Muscle of leg (tissue), 3 donors: ENCODE measurements at regions not wholly inside any gene's neighbourhood (a gene's known extent, or its start where the extent isn't known, plus 50 kb on each side); places are given as distances from the start of the nearest gene placed in this dataset.
A peak's percentile ranks its signal among the peaks of the same experiment; 100 is the strongest.
"Not testable (repeated sequence)": the region's sequence is repeated elsewhere in the genome, so short reads cannot be mapped to it uniquely, and the experiment has no call there.

Source experiments
- DNase-seq: peaks from one replicate; pipeline ENCODE4 v3.0.0; 2013
- H3K27ac ChIP-seq: one replicate; pipeline ENCODE4 v1.5.1; 2013; ENCODE audit warnings: mild to moderate bottlenecking, low read length, control low read depth
- H3K27me3 ChIP-seq: one replicate; pipeline ENCODE4 v1.6.1; 2013; ENCODE audit warnings: low read length; ENCODE audit not compliant: control insufficient read depth, insufficient read depth
- H3K36me3 ChIP-seq: one replicate; pipeline ENCODE4 v1.6.1; 2013; ENCODE audit warnings: low read length; ENCODE audit not compliant: control insufficient read depth, insufficient read depth
- H3K4me1 ChIP-seq: one replicate; pipeline ENCODE4 v1.6.1; 2013; ENCODE audit warnings: low read length; ENCODE audit not compliant: control insufficient read depth, insufficient read depth
- H3K4me3 ChIP-seq: one replicate; pipeline ENCODE4 v1.5.1; 2013; ENCODE audit warnings: low read length, control low read depth
- H3K9me3 ChIP-seq: replicated peaks from 2 replicates; pipeline ENCODE4 v1.6.1; 2013; ENCODE audit warnings: low read depth, low read length; ENCODE audit not compliant: control insufficient read depth
- WGBS: methylation state at CpG from one replicate; pipeline ENCODE4 v1.1.5; 2013; ENCODE audit warnings: missing lambda C conversion rate; ENCODE audit not compliant: insufficient coverage; 5-methylcytosine and 5-hydroxymethylcytosine counted together

GRCh38 chr5:163731256-163731655 lies 225.8 kb downstream of the MAT2B start:
- no peak overlapping the region for H3K4me3 ChIP-seq
- WGBS = 67% methylated on average over 1 of the region's 2 CpGs
- no peak for DNase-seq
- no peak overlapping the region for H3K27ac ChIP-seq
- H3K9me3 ChIP-seq = no peaks in the 10 kb centered on the region
- no peaks in the 10 kb centered on the region for H3K36me3 ChIP-seq
- H3K4me1 ChIP-seq = no peaks in the 10 kb centered on the region
- H3K27me3 ChIP-seq = no peaks in the 10 kb centered on the region

DNA sequence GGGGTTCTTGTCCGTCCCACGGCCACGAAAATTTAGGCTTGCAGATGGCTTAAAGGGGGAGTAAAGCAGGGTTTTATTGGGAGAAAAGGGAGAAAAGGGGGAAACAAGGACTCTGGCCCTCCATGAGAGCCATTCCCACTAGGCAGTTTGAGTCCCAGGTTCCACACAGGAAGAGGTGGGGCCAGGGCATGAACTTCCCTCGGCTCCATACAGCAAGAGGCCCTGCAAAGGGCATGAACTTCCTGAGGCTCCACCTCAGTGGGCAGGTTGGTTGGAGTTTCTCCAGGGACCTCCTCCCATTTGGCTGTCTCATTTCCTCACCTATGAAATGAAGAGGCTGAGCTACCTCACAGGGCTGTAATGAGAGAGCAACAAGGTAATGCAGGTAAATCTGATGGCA lies 229.7 kb downstream of the MAT2B start:
- Histone ChIP-seq H3K4me3 (no peak overlapping the region), H3K9me3 (no peaks in the 10 kb centered on the region), H3K27me3 (no peaks in the 10 kb centered on the region), H3K36me3 (no peaks in the 10 kb centered on the region), H3K4me1 (no peaks in the 10 kb centered on the region), H3K27ac (no peak overlapping the region)
- WGBS = 45% methylated on average over 2 of the region's 4 CpGs
- no peak for DNase-seq

- Histone ChIP-seq H3K4me3 (no peak overlapping the region), H3K36me3 (no peaks in the 10 kb centered on the region), H3K4me1 (no peaks in the 10 kb centered on the region), H3K27ac (no peak overlapping the region), H3K27me3 (no peaks in the 10 kb centered on the region), H3K9me3 (no peaks in the 10 kb centered on the region)
- 73% methylated on average over 2 of the region's 2 CpGs for WGBS
- no peak for DNase-seq
These were observed 242.2 kb downstream of the MAT2B start for GRCh38 chr5:163747586-163747985.

DNA sequence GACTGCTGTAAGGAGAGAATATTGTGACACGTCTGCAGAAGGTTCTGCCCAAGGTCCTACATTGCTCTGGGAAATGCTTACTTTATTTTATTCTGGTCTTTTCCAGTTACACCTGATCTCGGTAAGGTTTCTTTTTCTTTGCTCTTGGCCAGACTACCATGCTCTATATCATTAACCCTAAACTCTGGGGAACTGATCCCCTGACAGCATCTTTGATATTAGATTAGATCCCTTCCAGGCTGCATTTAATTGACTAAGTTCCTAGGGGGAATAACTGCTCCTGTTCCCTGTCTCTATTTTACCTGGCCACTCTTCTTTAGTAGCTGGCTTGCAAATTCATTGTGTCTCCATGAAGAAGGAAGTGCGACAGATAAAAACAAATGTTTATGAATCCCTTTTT lies 243.5 kb downstream of the MAT2B start:
- no peaks in the 10 kb centered on the region for H3K4me1 ChIP-seq
- no peaks in the 10 kb centered on the region for H3K27me3 ChIP-seq
- DNase-seq = no peak
- H3K36me3 ChIP-seq = no peaks in the 10 kb centered on the region
- no peak overlapping the region for H3K27ac ChIP-seq
- H3K4me3 ChIP-seq = no peak overlapping the region
- WGBS = 83% methylated on average over 1 of the region's 3 CpGs
- H3K9me3 ChIP-seq = no peaks in the 10 kb centered on the region

- H3K27me3 ChIP-seq, H3K9me3 ChIP-seq, H3K36me3 ChIP-seq, H3K4me3 ChIP-seq, H3K27ac ChIP-seq, H3K4me1 ChIP-seq, DNase-seq: not testable (repeated sequence)
- WGBS = 92% methylated on average over 9 of the region's 10 CpGs
These were observed 245.0 kb downstream of the MAT2B start for GRCh38 chr5:163750415-163750814.

DNA sequence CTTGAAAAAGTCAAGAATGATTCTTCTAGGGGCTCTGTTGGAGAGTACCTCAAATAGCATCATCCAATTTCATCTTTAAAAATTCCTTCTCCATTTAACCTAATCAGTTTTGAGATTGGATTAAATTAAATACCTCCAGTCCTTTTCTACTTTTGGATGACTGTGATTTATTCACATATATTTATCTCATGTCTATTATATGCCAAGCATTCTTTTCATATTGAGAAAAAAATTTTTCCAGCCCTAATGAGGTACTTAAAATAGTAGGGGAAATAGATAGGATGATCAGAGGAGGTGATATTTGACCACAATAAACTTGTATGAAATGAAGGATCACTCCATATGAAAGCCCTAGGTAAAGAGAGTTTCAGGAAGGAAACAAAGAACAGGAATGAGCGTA lies 250.1 kb downstream of the MAT2B start:
- Histone ChIP-seq H3K4me3 (no peak overlapping the region), H3K27ac (no peak overlapping the region), H3K9me3 (no peaks in the 10 kb centered on the region), H3K27me3 (no peaks in the 10 kb centered on the region), H3K4me1 (peaks cover 2% of the 10 kb centered on the region), H3K36me3 (no peaks in the 10 kb centered on the region)
- whole genome bisulfite sequencing = 86% methylated on average over 1 of the region's 1 CpG
- no peak for DNase-seq

DNA sequence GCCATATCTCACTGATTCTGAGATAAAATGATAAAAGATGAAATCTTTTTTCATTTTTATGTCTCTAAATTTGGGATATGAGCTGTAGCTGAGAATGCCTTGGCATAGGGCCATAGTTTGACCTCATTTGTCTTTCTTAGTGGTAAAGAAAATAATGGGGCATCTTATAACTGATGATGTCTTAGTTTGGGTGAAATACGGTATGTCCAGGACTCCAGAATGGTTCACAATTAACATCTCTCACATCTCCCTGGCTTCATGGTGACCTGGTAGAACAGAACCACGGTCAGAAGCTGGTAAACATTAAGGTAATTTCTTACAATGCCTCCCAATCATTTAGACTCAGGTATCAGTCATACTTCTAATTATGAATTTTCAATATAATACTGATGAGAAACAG lies 250.8 kb downstream of the MAT2B start:
- peaks cover 2% of the 10 kb centered on the region for H3K4me1 ChIP-seq
- no peaks in the 10 kb centered on the region for H3K36me3 ChIP-seq
- H3K27ac ChIP-seq = no peak overlapping the region
- H3K9me3 ChIP-seq = no peaks in the 10 kb centered on the region
- H3K4me3 ChIP-seq = no peak overlapping the region
- no peak for DNase-seq
- no peaks in the 10 kb centered on the region for H3K27me3 ChIP-seq
- no CpG with 5 or more reads among the region's 2 CpGs for WGBS

DNA sequence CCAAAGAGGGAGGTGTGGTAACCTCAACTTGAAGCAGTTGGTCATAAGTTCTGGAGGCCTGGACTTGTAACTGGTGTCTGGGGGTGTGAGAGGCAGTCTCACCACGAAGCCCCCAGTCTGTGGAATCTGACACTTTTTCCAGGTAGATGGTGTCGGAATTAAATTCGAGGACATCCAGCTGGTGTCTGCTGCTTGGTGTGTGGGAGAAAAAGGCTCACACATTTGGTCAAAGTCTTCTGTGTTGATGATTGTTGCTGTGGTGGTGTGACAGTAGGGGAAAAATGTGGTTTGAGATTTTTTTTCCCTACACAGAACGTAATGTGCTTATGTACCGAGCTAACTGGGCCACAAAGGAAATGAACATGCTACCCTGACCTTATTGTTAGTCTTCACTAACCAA lies 251.9 kb downstream of the MAT2B start:
- DNase-seq = no peak
- H3K4me3 ChIP-seq = no peak overlapping the region
- no peaks in the 10 kb centered on the region for H3K27me3 ChIP-seq
- 80% methylated on average over 2 of the region's 5 CpGs for WGBS
- no peak overlapping the region for H3K27ac ChIP-seq
- H3K9me3 ChIP-seq = no peaks in the 10 kb centered on the region
- no peaks in the 10 kb centered on the region for H3K36me3 ChIP-seq
- H3K4me1 ChIP-seq = peaks cover 2% of the 10 kb centered on the region

GRCh38 chr5:163758283-163758711 lies 252.9 kb downstream of the MAT2B start:
- WGBS = 20% methylated on average over 1 of the region's 2 CpGs
- no peaks in the 10 kb centered on the region for H3K36me3 ChIP-seq
- H3K4me3 ChIP-seq = no peak overlapping the region
- no peaks in the 10 kb centered on the region for H3K9me3 ChIP-seq
- H3K27ac ChIP-seq = no peak overlapping the region
- H3K27me3 ChIP-seq = no peaks in the 10 kb centered on the region
- peak; percentile 40 for DNase-seq
- H3K4me1 ChIP-seq = peaks cover 2% of the 10 kb centered on the region

DNA sequence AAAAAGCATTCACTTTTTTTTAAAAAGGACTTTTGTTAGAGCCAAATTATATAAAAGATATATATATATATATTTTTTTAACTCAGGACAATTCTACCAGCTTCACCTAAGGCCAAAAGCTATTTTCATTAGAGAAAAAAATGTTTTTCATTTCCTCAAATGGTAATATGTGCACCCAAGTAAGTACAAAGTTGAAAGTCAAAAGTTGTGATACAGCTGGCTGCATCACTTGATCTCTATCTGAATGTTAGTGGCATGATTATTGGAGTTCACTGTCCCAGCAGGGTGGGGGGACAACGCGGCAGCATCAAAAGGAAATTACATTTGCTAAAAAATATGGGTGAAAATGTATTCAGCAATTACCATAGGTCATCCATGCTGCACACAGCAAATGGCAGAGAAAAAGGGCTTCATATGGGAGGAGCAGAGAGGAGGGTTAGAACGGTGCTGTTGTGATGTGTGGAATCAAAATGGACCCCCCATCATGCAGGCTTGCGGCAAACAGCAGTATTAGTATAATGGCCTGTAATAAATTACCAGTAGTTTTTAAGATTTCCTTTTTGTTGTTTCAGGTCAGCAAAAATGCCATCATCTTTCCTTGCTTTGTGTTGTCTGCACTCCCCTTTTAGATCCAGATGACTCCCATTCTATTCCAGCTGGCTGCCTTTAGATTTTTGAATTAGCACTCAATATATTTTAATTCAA lies 253.7 kb downstream of the MAT2B start:
- DNase-seq = no peak
- no peaks in the 10 kb centered on the region for H3K36me3 ChIP-seq
- peaks cover 2% of the 10 kb centered on the region for H3K4me1 ChIP-seq
- no CpG with 5 or more reads among the region's 4 CpGs for WGBS
- no peaks in the 10 kb centered on the region for H3K9me3 ChIP-seq
- no peak overlapping the region for H3K4me3 ChIP-seq
- no peak overlapping the region for H3K27ac ChIP-seq
- H3K27me3 ChIP-seq = no peaks in the 10 kb centered on the region

DNA sequence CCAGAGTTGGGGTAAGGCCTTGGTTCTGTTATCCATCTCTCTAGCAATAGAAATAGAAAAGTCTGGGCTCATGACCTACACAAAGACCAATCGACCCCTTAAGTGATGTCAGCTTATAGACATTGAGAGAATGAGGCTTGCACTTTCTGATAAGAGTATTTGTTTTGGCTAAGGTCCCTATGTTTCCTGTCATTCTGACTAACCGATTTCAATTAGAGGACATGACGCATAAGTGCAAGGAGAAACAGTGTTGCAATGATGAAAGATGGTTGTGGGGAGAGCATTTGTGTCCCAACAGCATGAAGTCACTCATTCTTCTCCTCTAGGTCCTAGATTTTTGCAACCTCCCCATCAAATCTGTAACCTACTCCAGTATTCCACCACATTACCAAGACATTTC lies 255.1 kb downstream of the MAT2B start:
- DNase-seq = no peak
- H3K36me3 ChIP-seq = no peaks in the 10 kb centered on the region
- no peak overlapping the region for H3K4me3 ChIP-seq
- no CpG with 5 or more reads among the region's 3 CpGs for WGBS
- H3K9me3 ChIP-seq = no peaks in the 10 kb centered on the region
- peaks cover 2% of the 10 kb centered on the region for H3K4me1 ChIP-seq
- no peak overlapping the region for H3K27ac ChIP-seq
- no peaks in the 10 kb centered on the region for H3K27me3 ChIP-seq
